ENCODE measurements at regions not wholly inside any gene's neighbourhood (a gene's known extent, or its start where the extent isn't known, plus 50 kb on each side); places are given as distances from the start of the nearest gene placed in this dataset.

- DNase-seq (ENCODE audit: low read depth, low spot score): no peak
These were observed 55.4 kb upstream of the SCEL start for GRCh38 chr13:77480066-77480465.

DNA sequence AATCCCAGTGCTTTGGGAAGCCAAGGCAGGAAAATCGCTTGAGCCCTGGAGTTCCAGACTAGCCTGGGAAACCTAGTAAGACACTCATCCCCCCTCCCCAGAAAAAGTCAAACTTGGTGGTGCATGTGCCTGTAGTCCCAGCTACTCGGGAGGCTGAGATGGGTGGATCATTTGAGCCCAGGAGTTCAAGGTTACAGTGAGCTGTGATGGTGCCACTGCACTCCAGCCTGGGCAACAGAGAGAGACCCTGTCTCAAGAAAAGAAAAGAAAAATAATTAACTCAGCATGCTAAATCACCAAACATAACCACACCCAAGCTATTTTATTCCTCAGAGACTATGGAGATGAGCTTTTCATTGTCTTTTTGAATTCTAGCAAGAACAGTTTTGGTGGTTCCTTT is 56.2 kb upstream of the SCEL start:
- DNase-seq (ENCODE audit: low read depth, low spot score): no peak

DNA sequence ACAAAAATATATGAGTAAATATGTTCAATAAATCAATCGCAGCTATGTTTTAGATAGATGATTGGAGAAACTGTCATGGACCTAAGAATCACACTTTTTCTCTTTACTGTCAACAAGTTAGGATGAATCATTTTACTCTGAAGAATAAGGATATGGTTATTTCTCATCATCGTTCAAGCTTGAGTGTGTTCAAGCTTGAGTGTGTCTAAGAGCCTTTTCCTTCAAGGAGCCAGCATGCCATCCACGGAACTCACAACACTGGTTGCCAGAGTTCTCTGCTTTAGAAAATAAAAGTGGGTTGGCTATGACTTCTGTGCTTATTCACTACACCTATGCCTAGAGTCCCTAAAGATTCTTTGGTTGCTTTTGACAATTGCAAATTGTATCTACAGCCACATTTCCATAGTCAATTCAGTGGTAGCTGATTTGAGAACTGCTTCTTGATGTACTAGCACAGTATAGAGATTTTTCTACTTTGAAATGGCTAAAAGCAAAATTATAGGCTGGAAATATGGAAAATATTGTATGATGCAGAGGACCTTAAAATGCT is 58.1 kb upstream of the SCEL start:
- DNase-seq (ENCODE audit: low read depth, low spot score): no peak

GRCh38 chr13:77476456-77476855 is 59.0 kb upstream of the SCEL start:
- no peak for DNase-seq (ENCODE audit: low read depth, low spot score)

- DNase-seq (ENCODE audit: low read depth, low spot score): no peak
These were observed 60.0 kb upstream of the SCEL start for GRCh38 chr13:77475345-77476084.

GRCh38 chr13:77470986-77471385 is 64.5 kb upstream of the SCEL start:
- no peak for DNase-seq (ENCODE audit: low read depth, low spot score)

DNA sequence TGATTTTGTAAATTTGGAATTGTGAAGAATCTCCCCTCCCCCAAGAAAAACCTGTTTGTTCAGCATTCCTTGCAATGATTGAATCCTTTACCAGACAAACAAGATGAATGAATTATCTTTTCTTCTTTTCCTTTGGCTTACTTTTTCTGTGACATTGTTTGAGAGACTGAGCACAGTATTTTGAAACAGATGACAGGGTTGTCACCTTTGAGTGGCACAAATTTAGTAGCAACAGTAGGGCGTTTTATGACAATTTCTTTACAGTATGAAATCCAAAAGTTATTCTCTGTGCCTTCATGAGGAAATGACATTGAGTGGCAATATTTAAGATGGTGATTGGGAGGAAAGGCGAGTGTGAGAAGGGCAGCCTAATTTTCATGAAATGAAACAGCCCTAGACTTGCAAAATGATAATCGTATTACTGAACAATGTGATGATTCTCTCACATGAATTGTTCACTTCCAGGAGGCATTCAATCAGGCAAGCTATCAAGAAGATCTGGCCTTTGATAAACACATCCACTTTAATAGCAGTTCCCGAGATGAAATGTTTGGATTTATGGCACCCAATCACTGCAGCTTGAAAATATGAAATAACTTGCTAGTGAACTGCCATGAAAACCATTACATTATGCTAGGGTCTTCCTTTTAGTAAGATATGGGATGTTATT is 68.6 kb upstream of the SCEL start:
- no peak for DNase-seq (ENCODE audit: low read depth, low spot score)

DNA sequence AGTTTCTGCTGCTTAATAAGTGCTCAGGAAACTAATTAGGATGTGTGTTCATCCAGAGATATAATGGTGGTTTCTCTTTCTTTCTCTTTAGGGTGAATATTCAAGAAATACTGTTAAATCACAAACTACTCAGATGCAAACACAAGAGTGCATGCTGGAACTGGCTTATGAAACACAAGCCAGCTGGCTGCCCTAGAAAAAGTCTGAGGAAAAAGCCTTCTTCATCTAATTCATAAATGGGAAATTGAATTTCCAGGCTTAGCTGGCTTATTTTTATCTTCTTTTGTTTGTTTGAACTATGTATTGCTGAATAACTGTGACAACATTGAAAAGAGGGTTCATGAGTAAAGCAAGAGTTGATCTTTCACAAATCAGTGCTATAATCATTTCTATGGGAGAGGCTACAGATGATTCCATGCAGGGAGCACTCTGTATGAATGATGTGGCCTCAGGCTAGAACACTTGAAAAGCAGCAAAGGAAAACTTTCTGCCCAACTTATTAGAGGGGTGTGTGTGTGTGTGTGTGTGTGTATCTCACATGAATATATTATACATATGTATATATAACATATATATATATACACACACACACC is 69.8 kb upstream of the SCEL start:
- DNase-seq (ENCODE audit: low read depth, low spot score): no peak

DNA sequence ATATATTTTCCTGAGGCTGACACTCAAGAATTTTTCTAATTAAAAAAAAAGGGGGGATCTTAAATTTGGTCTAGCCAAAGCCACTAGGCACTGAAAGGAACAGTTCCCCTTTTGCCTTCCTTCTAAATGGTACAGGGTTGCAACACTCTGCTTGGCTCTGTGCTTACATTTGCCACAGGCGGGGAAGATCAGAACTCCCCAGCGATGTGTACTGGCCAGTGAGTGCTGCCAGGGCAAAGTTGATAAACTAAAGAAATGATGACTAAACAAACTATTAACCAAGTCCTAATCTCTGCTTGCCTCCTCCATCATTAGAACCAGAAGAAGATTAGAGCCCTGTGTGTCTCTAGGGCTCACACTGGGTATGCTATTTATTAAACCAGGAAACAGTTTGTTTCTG is 75.3 kb upstream of the SCEL start:
- no peak for DNase-seq (ENCODE audit: low read depth, low spot score)

DNA sequence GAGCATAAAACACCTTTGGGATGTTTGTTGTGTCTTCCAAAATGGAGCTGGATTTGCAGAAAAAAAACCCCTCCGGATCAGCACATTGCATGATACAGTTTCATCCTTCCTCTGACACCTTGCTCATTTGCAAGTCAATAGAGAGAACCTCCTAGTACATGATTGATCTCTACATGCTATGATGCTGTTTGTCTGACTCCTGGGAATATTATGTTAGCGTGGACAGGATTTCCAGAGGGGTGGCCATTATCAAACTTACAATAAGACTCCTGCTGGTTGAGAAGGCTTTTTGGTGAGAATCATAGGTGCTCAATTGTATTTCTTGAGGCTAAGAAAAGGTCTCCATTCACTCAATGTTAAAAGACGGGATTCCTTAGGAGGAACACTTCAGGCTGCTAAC is 75.9 kb upstream of the SCEL start:
- no peak for DNase-seq (ENCODE audit: low read depth, low spot score)

GRCh38 chr13:77458736-77459135 is 76.8 kb upstream of the SCEL start:
- no peak for DNase-seq (ENCODE audit: low read depth, low spot score)

- no peak for DNase-seq (ENCODE audit: low read depth, low spot score)
These were observed 77.5 kb upstream of the SCEL start for GRCh38 chr13:77457966-77458365.

DNA sequence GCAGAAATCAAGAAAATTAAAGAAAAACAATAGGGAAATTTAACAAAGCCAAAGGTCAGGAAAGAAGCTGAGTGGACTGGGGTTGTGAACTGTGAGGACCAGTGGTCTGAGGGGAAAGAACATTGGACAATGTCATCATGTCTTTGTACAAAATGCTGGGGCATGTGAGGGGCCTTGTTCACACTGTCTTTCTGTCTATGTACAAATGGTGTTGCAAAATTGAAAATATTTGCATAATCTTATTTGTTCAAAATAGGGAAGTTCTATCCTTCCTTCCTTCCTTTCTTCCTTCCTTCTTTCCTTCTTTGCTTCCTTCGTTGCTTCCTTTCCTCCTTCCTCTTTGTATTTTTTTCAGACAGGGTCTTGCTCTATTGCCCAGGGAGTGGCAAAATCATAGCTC is 79.2 kb upstream of the SCEL start:
- no peak for DNase-seq (ENCODE audit: low read depth, low spot score)

DNA sequence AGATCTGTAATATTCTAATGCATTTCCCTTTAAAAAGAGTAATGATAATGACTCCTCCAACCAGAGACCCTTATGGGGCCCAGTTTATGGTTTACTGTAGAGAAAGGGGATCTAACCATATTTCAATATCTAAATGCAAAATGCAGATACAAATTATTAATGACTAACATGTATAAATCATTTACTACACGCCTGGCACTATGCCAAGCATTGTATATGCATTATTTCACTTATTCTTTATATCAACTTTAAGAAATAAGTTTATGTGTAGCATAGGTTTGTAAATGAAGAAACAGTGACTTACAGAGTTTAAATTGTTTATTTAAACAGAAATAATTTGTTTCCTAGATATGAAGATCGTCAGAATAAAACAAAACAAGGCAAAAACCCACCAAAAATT is 86.2 kb upstream of the SCEL start:
- no peak for DNase-seq (ENCODE audit: low read depth, low spot score)

DNA sequence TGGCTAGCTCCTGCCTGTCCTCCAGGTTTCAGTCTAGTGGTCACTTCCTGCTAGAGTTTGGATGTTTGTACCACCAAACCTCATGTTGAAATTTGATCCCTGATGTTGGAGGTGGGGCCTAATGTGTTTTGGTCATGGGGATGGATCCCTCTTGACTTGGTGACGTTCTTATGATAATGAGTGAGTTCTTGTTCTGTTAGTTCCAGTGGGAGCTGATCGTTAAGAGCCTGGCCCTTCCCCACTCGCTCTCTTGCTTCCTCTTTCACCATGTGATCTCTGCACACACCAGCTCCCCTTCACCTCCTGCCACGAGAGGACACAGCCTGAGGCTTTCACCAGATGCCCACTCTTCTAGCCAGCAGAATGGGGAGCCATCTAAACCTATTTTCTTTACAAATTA is 86.8 kb upstream of the SCEL start:
- DNase-seq (ENCODE audit: low read depth, low spot score): peak; percentile 49

DNA sequence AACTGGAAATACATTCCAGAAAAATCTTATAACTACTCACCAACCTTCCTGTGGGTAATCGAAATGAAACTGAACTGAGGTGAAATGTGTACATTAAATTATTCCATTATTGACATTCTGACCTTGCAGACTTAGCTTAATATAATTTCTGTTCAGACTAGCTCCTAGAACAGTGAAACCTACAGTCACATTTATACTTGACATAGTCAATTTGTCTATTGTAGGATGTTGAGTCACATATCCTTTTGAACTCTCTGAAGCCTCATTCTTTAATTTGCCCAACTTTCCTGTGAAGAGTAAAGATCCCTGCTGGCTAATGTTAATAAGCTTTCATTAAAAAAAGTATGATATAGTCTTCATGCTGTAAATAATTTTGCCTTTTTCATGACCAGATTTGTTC is 92.0 kb upstream of the SCEL start:
- no peak for DNase-seq (ENCODE audit: low read depth, low spot score)

GRCh38 chr13:77437267-77437666 is 98.2 kb upstream of the SCEL start:
- DNase-seq (ENCODE audit: low read depth, low spot score): no peak

GRCh38 chr13:77434289-77434688 is 101.2 kb upstream of the SCEL start:
- no peak for DNase-seq (ENCODE audit: low read depth, low spot score)

DNA sequence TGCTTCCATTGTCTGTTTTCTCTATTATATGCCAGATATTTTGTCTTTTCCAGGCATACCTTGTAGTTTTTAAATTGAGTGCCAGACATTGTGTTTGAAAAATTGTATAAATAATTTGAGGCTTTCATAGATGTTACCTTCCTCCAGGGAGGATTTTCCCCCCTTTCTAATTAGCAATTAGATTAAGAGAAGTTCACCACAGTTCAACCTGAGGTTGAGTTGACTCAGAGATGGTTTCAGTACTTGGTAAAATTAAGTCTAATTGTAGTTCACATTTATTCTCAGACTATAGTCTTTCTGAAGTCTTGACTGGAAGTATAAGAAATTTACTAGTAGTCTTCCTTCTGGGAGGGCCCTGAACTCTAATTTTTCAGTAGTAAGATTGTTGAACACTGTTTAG is 104.1 kb upstream of the SCEL start:
- DNase-seq (ENCODE audit: low read depth, low spot score): no peak

- no peak for DNase-seq (ENCODE audit: low read depth, low spot score)
These were observed 103.6 kb upstream of the MYCBP2 start for GRCh38 chr13:77430377-77430951.

GRCh38 chr13:77429320-77430142 is 102.6 kb upstream of the MYCBP2 start:
- DNase-seq (ENCODE audit: low read depth, low spot score): no peak

DNA sequence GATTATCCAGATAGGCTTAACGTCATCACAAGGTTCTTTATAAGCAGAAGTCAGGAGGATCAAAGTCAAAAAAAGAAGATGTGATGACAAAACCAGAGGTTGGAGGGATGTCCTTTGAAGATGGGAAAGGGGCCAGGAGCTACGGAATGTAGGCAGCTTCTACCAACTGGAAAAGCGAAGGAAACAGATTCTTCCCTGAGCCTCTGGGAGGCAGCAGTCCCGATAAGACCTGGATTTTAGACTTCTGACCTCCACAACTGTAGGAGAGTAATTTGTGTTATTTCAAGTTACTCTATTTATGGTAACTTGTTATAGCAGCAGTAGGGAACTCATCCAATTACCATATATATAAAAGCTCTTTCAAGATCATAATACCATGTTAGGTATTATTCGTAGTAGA is 98.8 kb upstream of the MYCBP2 start:
- DNase-seq (ENCODE audit: low read depth, low spot score): no peak

Data from ELF-1 (cell line).